ENCODE measurements at regions not wholly inside any gene's neighbourhood (a gene's known extent, or its start where the extent isn't known, plus 50 kb on each side); places are given as distances from the start of the nearest gene placed in this dataset.
A peak's percentile ranks its signal among the peaks of the same experiment; 100 is the strongest.

GRCh38 chr13:82772816-82773215 is 1109.5 kb downstream of the SLITRK1 start:
- no peak for DNase-seq

GRCh38 chr13:82766732-82767321 is 1115.4 kb downstream of the SLITRK1 start:
- DNase-seq, result peak; percentile 11 to 53 (median 44)

- no peak for DNase-seq
These were observed 1124.2 kb downstream of the SLITRK1 start for GRCh38 chr13:82758044-82758443.

- DNase-seq, result no peak
These were observed 1131.1 kb downstream of the SLITRK1 start for GRCh38 chr13:82751206-82751605.

- DNase-seq, result no peak
These were observed 1132.7 kb downstream of the SLITRK1 start for GRCh38 chr13:82749551-82749950.

- no peak for DNase-seq
These were observed 1134.3 kb downstream of the SLITRK1 start for GRCh38 chr13:82747958-82748357.

DNA sequence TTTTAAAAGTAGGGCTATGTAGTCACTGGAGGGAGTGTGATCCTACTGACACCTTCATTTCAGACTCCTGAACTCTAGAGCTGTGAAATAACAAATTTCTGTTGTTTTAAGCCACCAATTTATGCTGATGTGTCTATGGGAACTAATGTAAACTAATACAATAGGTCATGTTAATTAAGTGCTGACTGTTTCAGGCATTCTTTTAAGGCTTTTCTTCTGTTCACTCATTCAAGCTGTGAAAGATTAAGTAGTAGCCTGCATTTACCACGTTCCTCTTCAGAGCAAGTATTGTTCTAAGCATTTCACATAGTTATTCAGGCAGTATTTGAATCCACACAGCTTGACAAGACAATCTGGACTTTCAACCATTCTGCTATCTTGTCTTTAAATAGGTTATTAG is 1135.0 kb downstream of the SLITRK1 start:
- DNase-seq, result no peak

GRCh38 chr13:82740442-82740841 is 1141.8 kb downstream of the SLITRK1 start:
- no peak for DNase-seq

DNA sequence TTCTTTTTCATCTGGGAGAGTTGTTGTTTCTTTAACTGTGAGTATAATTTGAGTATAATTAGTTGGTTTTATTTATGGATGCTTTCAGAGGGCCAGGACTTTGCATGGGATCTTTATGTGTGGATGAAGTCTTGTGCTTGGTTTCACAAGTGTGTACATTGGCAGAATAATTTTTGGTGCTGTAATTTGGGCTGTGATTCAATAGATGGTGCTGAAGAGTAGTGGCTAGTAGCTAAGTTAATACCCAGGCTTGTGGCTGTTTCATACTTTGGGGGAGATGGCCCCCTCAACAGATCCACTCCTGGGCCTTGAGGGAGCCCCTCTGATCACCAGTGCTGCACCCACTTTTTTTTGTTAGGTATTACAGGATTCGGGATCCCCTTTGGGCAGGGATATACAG is 1142.4 kb downstream of the SLITRK1 start:
- no peak for DNase-seq

DNA sequence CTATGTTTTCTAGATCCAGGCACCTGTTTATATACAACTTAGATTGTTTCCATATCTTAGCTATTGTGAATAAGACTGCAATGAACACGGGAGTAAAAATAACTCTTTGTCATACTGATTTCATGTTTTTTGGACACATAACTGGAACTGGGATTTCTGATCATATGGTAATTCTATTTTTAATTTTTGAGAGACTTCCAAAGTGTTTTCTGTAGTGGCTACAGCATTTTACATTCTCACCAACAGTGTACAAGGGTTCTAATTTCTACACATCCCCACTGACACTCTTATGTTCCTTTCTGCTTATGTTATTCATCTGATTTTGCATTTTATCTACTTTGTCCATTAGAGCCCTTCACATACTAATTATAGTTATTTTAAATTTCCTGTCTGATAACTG is 1152.9 kb downstream of the SLITRK1 start:
- DNase-seq, result no peak

GRCh38 chr13:82720986-82721385 is 1161.3 kb downstream of the SLITRK1 start:
- no peak for DNase-seq

GRCh38 chr13:82719987-82720386 is 1162.3 kb downstream of the SLITRK1 start:
- no peak for DNase-seq

GRCh38 chr13:82717249-82717648 is 1165.0 kb downstream of the SLITRK1 start:
- DNase-seq, result no peak

DNA sequence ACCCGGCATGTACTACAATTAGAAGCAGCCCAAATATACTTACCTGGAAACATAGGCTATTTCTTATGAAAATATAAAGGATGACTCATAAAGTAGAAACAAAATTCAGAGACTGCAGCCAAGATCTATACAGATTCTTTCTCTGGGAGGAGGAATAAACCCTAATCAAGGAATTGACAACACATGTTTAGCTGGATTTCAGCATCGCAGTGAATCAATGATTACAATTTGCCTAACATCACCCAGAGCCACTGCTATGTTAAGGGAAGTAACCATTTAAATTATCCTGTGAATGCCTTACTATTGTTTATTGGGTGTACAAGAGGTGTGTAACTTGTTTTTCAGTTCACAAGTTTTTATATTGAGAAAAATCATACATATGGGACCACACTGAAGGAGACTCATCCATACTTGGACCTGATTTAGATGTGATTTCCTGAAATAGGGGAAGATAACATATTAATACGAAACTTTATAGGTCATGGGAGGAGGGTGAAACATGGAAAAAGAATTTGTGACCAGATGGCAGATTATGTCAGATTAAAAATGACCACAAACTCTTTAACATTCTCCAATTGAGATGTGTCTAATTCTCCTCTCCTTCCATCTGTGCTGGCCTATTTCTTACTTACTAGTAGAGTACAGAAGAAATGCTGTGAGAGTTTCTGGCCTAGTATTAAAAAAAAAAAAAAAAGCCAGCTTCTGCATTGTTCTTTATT is 1168.4 kb downstream of the SLITRK1 start:
- no peak for DNase-seq

DNA sequence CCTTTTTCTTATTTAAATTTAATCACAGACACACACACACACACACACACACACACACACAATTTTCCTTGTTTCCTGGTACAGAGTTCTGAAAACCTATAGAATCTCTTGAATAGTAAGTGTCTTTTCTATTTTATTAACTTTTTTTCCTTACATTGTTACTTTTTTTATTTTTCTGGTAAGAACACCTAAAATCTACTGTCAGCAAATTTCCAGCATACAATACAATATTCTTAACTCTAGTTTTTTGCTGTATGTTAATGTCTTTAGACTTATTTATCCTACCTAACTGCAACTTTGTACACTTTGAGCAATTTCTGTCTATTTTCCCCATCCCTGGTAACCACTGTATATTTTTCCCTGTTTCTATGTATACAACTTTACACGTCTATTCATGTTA is 1179.8 kb downstream of the SLITRK1 start:
- no peak for DNase-seq

- no peak for DNase-seq
These were observed 1181.3 kb downstream of the SLITRK1 start for GRCh38 chr13:82701020-82701419.

DNA sequence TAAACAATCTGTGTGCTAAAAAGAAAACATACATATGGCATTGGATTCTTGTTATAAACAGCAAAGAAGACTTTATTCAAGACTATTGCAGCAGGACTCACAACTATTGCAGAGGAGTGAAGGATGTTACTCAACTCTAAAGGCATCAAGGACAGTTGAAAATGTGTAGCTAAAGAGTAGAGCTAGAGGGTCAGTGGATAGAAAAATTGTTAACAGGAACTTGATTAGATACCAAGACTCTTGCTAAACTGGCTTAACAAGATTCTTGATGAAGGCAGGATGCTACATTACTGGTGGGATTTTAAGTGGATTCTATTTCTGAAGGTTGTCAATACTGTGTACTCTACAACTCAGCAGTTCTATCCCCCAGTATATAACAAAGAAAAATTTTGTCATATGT is 1183.3 kb downstream of the SLITRK1 start:
- DNase-seq, result no peak

GRCh38 chr13:82698383-82698782 is 1183.9 kb downstream of the SLITRK1 start:
- no peak for DNase-seq

- DNase-seq, result no peak
These were observed 1188.7 kb downstream of the SLITRK1 start for GRCh38 chr13:82693607-82694006.

DNA sequence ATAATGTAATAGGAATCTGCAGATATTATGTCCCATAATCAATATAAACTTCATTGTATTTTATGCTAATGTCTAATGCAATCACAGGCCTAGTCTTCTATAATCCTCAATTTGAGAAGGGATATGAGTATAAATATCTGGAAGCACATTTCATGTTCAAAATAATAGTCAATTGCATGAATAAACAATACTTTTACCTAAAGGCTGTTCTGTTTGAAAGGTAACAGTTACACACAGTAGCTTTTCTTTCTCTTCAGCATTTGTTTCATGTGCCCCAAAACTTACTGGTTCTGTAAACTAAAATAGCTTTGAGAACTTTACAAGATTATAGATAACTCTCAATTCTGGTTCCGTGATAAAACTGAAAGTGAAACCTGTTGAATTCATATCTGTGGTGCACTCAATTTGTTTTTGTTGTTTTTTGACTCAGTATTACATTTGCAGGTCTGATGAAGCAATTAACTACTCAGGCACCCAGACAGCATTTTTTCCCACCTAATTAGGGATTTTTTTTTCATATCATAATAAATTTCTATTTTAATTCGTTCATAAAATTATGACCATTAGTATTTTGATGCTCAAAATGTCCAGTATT is 1193.8 kb downstream of the SLITRK1 start:
- DNase-seq, result peak in 1 of 4 experiments; percentile 23

- peak in 1 of 4 experiments; percentile 0 for DNase-seq
These were observed 1194.4 kb downstream of the SLITRK1 start for GRCh38 chr13:82687884-82688283.

DNA sequence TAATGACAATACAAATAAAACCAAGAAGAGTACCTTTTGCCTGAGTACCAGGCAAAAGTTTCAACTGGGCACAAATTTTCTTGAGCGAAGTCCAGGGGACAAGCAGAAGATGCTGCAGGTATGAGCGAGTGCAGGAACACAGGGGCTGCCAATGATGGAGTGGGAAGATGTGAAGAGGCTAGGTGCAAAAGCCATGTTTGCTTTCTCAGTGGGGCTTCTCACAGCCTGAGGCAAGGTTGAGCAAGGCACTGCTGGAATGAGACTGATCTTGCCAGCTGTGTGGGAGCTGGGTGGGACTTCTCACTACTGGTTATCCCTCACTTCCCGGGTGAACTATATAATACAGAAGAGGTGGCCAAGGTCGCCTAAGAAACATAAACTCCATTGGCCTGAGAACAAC is 1200.7 kb downstream of the SLITRK1 start:
- DNase-seq, result no peak

DNA sequence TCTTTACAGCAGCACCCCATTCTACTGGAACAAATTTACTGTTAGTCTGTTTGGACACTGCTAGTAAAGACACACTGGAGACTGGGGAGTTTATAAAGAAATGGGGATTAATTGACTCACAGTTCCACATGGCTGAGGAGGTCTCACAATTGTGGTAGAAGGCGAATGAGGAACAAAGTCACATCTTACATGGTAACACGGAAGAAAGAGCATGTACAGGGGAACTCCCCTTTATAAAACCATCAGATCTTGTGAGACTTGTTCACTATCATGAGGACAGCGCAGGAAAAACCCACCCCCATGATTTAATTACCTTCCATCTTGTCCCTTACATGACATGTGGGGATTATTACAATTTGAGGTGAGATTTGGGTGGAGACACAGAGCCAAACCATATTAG is 1204.2 kb downstream of the SLITRK1 start:
- DNase-seq, result no peak

GRCh38 chr13:82675024-82675423 is 1207.2 kb downstream of the SLITRK1 start:
- DNase-seq, result no peak

Data from suppressor macrophage (primary cell).